Cardiac septum (tissue), 1 donor: ENCODE measurements at regions not wholly inside any gene's neighbourhood (a gene's known extent, or its start where the extent isn't known, plus 50 kb on each side); places are given as distances from the start of the nearest gene placed in this dataset.

Source experiments
- DNase-seq: peaks from one replicate; pipeline ENCODE4 v3.0.0-alpha.2; 2020; ENCODE audit warnings: low spot score
- intact Hi-C: fragments of 100-400 bp; cut with DNase I; formaldehyde crosslinking; loops from one replicate; pipeline ENCODE4 v1.14.0; 2022
- donor health status: DM: no; HTN: no; CAD: no.

DNA sequence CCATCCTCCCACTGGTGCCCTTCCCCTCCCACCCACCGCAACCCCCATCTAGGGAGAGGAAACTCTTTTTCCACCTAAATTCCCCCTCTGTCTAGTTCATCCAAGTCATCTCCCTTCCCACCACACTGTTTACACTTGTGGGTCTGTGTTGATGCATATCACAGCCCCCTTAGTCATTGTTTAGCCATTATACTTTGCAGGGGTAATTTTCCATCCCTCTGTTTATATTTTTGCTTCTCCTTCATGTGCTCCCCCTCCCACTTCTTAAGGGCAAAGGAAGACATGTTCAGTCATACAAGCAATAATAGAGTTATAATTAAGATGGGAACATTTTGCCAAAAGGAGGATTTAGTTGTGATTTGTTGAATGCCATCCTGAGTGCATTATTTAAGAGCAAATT is 187.8 kb upstream of the TNP1 start:
- no peak for DNase-seq
- intact Hi-C loops, result no loop called here

DNA sequence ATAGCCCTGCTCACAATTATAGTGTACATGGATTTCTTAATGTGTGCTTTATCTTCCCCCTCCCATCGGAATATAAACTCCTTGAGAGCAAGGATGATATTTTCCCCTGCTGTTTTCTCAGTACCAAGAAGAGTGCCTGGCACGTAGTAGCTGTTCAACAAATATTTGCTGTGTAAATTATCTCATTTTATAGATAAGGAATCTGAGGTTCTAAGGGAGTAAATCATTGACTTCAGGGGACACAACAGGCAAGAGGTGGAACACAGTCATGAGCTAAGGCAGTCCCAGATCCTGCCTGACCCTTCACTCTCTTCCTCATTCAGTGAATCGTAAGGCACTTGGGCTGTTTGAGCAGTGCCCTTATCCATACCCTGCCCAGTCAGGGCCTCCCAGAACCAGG is 187.3 kb upstream of the TNP1 start:
- intact Hi-C loops, result no loop called here
- no peak for DNase-seq

DNA sequence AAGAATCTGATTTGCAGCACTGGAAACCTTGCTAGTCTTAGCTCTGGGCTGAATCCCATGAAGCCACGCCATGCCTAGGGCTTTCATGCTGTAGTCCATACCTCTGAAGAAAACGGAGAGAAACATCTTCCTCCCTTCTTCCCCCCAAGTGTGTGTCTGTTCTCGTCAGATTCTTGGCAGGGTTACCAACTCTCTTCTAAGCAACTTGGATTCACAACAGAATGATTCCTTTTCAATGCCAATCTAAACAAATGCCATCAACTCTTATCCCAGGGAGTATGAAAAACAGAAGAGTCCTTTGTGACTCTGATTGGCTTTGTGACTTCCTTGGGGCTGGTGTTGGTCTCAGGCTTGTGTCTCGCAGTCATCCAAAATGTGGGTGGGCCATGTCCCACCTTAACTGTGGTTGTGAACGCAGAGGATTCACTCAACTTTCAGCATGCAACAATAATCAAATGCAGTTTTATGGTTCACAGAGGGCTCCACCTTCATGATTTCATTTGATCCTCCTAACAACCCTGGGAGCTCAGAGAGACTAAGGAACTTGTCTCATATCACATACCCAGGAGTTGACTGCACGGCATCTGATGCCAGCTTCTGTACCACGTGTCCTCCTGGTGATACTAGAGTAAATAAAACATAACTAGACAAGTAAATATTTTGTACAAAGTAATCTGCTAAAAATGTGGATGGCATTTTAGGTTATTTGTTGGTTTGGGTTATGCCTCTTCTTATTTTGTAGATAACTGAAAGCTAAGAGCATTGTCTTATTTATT is 186.0 kb upstream of the TNP1 start:
- DNase-seq, result no peak
- intact Hi-C loops, result no loop called here

DNA sequence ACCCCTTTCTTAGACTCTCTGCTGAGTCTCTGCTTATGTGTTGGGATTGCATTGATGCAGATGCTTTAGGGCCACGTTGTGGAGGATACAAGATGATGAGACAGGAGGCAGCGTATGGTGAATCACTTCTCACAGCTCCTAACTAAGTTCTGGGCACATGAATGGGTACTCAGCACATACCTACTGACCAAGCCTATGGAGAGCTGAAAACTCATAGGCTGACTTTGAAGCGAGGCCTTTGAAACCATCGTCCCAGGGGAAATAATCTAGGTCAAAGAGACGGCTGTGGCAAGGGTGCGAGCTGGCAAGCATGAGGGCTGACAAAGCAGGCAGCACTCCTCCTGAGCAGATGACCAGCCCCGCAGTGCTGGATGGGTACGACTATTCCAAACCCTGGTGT is 180.2 kb upstream of the TNP1 start:
- intact Hi-C loops, result no loop called here
- DNase-seq, result no peak

DNA sequence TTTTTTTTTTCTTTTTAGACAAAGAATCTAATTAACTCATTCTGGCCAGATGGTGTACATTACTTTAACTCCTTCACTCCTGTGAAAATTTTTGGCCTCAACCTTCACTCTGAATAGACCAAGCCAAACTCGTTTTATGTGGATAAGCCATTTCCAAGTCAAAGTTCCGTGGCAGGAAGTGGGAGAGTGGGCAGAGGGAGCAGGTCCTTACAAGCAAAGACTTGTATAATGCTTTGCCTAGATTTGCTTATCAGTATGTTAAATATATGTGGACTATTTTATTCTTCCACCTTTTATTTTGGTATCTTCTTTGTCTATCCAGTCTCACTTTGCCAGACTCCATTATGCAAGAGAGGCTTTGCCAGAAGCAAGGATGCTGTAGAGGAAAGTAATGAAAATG is 178.1 kb upstream of the TNP1 start:
- no peak for DNase-seq
- intact Hi-C loops, result no loop called here

DNA sequence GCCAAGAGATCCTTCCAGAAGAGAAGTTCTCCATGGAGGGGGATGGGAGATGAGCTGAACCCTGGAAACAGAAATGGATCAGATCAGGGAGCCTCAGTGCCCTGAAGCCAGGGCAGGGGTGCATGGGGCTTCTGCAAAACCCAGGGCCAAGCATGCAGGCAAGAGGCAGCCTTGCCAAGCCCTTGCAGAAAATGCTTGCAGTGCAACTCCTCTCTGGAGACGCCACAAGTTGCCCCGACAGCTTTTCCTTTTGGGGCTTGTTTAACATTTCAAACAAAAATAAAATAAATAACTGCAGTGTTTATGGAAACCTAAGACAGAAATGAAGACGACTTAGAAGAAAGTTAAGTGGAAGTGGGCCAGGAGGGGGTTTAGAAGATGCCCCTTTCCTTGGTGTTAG is 177.5 kb upstream of the TNP1 start:
- intact Hi-C loops, result no loop called here
- DNase-seq, result no peak

DNA sequence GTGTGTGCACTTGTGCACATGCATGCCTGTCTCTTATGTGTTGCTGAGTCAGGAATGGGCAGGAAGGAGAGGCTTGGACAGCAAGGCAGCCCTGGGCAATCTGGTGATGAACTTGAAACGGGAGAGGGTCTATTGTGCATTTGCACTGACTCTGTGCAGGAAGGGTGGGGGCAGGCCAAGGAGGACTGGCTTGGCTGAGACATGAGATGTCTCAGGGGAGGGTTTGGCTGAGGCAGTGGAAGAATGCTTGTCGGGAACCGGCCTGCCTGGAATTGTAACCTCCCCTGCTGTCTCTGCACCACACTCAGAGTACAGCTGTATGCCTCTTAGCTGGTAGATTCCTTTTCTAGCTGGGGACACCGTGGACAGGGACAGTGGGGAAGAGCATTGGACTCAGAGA is 176.1 kb upstream of the TNP1 start:
- intact Hi-C loops, result loop anchor here (1.0 kb wide), 1 partner anchor 18 kb away; no protein-coding TSS in a partner anchor
- DNase-seq, result peak; percentile 80

DNA sequence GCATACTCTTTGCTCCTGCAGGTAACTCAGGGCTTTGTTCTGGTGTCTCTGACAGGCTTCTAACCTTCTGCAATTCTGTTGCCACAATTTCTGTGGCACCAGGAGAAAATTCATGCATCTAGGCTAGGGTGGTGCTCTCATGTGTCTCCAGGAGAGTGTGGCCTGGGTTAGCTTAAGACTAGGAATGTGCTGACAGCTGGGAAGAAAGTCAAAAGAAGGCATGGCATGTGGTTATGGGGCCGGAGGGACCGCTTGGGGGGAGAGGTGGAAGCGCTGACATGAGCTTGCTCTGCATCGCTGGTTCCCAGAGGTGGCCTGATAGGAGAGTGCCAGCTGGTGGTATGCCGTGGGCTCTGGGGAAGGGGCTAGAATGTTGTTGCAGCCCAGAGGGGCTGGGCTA is 173.3 kb upstream of the TNP1 start:
- DNase-seq, result no peak
- intact Hi-C loops, result no loop called here

DNA sequence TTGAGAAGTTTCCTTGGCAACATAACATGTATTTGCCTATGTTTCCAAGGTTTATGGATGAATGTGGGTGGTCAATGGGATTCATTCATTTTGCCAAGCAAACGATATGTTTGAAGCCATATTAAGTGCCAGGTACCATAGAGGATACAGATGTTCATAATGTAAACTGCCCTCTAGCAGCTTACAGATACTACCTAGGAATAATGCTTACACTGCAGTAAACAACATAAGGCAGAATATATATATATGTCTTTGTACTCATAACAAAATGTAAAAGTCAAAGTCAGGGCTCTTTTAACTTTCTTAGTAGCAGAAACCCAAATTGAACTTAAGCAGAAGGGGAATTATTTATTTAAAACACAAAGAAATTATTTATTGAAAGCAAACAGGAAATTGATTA is 171.6 kb upstream of the TNP1 start:
- intact Hi-C loops, result no loop called here

DNA sequence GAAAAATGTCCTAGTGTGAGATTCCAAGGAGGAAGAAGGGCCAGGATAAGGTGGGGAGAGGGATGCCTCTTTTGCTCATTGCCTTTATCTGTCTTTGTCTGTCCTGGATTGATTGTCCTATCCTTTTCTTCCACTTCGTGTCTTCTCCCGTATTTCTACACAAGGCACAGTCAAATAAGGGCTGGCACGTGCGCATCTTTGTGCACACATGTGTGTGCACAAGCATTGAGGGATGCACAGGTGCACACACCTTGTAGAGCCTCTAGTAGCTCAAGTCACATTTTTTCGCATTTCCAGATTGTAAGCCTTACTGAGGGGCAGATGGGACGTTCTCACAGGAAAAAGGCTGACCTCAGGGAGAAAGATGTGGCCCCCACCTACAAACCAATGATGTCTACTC is 170.2 kb upstream of the TNP1 start:
- no peak for DNase-seq
- intact Hi-C loops, result no loop called here

More for the DNA sequence above, 171.6 kb upstream of the TNP1 start:
- no peak for DNase-seq

DNA sequence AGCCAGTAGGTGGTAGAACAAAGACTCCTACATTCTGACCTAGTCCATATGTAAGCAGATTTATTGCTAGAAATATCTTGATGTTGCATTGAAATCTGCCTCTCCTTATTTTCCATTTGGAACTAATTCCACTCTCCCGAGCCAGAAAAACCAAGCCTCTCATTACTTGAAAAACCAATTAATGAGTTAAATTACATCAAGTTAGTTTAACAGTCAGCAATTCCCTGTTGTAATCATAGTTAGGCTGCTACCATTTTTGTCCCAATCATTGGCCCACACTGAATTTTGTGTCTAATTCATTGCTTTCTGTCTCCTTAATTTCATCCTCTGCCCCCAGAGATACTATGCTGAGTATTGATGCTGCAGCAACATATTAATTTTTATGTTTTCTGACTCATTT is 168.3 kb upstream of the TNP1 start:
- intact Hi-C loops, result no loop called here
- DNase-seq, result no peak

DNA sequence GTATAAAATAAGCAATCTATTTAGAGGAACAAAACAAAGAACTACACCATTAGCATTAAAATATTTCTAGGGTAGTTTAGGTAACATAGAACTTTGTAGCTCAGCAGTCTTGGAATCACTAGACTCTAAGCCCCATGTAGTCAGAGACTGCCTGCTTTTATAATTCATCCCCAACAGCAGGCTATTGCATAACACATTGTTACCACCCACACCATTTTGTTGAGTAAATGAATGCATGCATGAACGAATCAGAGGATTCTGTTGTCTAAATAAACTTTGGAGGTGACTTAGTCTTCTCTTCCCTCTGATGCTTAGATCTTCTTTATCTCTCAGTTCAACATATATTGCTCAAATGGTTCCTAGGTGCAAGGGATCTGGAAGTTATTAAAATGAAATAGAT is 167.6 kb upstream of the TNP1 start:
- no peak for DNase-seq
- intact Hi-C loops, result no loop called here

DNA sequence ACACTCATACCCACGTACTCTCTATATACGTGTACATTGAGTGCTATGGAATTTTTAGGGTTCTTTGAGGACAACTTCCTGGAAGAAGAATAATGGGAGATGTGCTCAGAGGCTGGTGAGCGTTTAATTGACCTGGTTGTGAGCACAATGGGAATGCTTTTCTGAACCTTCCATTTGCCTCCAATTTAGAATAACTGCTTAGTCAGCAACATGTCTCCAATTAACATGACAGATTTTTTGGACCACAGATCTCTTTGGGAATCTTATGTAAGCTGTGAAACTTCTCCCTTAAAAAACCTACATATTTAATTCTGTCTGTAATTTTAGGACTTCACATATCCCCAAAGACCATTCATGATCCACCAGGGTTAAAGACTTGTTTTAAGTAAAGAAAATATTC is 166.7 kb upstream of the TNP1 start:
- intact Hi-C loops, result no loop called here
- DNase-seq, result no peak

DNA sequence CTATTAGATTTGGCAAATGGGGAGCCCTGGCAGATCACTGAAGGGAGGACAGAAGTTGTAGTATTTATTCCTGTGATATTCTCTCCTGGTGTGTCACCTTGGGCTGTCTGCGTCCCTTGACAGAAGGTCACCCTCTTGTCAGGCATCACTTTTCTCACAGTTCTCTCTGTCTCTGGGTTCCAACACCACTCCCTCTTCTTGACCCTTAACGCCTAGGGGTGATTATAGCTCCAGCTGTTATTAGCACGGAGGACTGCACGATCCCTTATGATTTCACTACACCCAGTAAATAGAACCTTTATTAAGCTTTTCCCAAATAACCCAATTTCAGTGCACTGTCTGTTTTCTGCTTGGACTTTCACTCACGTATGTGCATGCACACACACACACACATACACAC is 166.3 kb upstream of the TNP1 start:
- DNase-seq, result no peak
- intact Hi-C loops, result no loop called here

DNA sequence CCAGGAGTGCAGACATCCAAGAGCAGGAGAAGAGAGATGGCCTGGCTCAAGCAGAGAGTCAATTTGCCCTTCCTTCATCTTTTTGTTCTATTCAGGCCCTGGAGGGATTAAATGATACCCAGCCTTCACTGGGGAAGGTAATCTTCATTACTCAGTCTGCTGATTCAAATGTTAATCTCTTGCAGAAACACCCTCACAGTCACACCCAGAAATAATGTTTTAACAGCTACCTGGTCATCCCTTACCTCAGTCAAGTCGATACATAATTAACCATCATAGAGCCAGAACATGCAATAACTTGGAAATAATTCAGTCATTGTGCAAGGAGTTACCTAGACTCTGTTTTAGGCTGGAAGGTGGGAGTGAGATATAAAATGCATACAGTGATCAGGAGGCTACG is 163.7 kb upstream of the TNP1 start:
- intact Hi-C loops, result no loop called here
- no peak for DNase-seq

DNA sequence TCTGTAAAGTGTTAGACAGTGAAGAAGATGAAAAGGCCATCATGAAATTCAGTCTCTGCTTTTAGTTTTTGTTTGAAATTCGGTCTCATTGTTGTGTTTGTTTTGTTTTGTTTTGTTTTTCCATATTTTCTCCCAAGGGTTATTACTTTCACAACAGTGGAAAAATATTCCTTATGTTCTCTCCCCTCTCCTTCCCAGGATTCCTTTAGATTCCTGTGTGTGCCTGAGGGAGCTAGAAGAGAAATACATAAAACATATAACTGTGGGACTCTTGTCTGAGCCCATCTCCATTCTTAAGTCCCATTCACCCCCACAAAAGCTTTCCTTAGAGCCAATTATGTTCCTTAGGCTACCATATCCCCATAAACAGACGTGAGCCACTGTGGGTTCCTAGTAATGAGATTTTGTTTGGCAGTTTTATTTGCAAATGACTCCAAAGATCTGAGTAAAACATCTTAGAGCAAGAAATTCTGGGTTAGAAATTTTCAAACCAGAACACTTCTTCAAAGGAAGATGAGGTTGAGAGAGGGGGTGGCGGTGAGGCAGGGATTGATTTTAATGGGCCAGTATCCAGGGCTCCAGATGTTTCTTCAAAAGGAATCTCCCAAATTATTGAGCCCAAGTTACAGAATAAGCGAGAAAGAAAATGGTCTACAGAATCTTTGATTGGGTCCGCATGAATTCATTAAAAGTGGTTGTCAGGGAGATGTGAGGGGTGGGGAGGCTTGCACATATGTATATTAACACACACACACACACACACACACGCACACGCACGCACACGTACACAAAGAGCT is 157.8 kb upstream of the TNP1 start:
- intact Hi-C loops, result no loop called here
- DNase-seq, result no peak

DNA sequence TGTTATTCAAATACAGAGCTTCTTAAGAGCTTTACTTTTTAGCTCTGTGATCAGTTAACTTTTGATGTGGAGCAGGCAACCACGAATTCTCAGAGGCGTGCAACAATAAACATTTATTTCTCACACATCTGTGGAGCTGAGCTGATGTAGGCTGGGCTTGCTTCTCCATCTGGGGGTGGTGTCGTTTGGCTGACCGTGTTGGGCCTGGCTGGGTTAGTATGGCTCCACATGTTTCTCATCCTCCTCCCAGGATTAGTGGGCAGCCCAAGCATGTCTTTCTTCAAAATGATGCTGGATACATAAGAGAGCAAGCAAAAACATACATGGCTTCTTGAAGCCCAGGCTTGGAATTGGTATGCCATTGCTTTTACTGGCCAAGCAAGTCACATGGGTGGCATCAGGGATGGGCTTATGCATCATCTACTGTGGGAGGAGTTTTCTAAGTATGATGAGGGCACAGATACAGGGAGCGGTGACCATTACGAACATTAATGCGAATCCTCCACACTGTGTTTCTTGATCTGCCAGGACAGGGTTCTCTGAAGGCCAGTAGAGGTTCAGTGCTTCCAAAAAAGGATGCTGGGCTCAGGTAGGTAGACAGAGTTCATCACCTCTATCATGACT is 157.0 kb upstream of the TNP1 start:
- no peak for DNase-seq
- intact Hi-C loops, result no loop called here

DNA sequence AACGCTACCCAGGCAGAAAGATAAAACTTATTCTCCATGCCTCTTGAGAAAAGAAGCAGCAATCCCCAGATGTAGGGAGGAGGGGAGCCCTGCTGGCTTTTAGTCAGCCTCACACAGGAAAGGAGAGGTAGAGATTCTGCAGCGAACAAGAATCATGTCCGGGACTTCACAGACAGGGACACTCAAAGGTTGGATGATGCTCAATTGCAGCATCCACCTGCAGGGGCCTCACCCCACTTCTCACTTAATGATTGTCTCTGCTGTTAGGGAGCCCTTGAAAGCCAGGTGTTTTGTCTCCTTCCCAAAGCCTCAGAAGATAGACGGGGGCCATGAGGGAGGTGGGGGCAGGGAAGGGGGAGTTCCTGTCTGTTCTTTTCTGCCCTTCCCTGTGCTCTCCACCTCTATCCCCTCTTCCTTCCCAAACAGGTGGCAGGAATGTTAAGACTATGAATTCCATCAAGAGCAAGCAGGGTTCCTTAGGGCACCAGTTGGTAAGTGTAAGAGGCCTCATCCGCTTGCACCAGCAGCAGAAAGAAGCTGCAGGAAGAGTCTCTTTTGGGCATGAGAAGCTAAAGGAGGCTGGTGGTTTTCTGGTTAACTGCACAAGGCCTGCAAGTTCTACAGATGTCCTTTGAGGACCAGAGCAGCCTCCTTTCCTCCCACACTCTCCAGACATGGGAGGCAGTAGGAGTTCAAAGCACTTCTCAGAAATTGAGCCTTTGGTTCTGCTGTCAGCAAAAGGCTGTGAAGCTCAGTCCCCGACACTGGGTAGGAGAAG is 154.7 kb upstream of the TNP1 start:
- intact Hi-C loops, result no loop called here
- DNase-seq, result no peak

DNA sequence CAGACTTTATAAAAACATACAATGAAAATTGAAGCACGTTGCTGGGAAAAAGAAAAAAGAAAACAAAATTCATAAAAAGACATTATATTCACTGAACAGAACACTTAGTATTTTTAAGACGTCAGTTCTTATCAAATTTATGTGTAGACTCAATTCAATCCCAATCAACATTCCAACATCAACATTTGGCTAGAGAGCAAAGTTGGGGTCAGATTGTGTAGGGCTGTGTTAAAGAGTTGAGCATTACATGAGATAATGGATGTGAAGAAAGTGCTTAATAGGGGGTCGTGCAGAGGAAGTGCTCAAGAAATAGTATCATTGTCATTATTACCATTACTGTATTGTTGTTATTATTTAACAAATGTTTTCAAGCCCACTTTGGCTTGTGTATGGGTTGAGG is 154.1 kb upstream of the TNP1 start:
- no peak for DNase-seq
- intact Hi-C loops, result no loop called here

DNA sequence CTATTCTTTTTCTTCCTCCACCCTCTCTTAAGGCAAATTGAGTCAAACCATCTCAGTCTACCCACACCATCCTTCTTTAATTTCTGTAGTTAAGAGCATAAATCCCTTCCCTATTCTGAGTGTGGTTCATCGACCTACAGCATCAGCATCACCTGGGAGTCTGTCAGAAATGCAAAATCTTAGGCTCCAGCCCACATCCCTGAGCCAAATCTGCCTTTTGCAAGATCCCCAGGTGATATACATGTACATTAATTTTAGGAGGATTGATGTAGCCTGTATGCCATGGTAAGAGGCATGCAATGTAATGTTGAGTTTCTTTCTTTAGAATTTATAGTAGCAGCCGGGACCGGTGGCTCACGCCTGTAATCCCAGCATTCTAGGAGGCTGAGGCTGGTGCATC is 151.7 kb upstream of the TNP1 start:
- intact Hi-C loops, result no loop called here
- DNase-seq, result no peak
